ENCODE measurements at regions not wholly inside any gene's neighbourhood (a gene's known extent, or its start where the extent isn't known, plus 50 kb on each side); places are given as distances from the start of the nearest gene placed in this dataset.

DNA sequence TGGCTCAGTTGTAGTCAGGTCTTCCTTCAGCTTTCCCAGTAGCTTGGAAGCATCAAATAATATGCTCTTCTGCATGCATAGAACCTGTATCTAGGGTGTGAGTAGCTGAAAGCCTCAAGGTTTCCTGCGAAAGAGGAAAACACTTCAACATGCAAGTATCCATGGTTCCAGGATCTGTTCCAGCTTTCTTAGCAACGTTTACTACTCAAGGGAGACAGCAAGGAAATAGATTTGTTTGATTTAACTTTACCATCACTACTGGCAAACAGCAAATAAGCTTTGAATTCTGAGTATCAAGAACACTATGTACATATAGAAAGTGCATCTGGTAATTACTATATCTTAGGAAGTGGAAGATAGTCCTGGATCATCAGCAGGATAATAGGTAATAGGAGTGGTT lies 341.0 kb downstream of the PRR16 start:
- H3K4me1 Mint-ChIP-seq, result no peaks in the 10 kb centered on the region
- H2AFZ ChIP-seq (ENCODE audit: insufficient read depth, low read depth, low read length, poor library complexity, severe bottlenecking), result no peak overlapping the region
- intact Hi-C loops (cut with micrococcal nuclease), result no loop called here
- no peaks in the 10 kb centered on the region for H3K9me3 ChIP-seq (ENCODE audit: control extremely low read depth in 1 of 3, control insufficient read depth in 2 of 3, insufficient read depth in 1 of 3, low read length in 2 of 3)
- ChIA-PET POLR2A (no interaction called here), CTCF (no interaction called here)
- no peaks in the 10 kb centered on the region for H3K36me3 ChIP-seq (replicated peaks in 1 of 2; ENCODE audit: control extremely low read depth in 1 of 2, control insufficient read depth in 1 of 2, extremely low read depth in 1 of 2, insufficient read depth in 2 of 2, low read length in 1 of 2)
- no peak overlapping the region for H3K27ac ChIP-seq (ENCODE audit: low read length in 2 of 2)
- H3K4me3 ChIP-seq (ENCODE audit: control extremely low read depth in 1 of 5, extremely low read depth in 1 of 5, insufficient read depth in 1 of 5, low read depth in 2 of 5, low read length in 4 of 5), result no peak overlapping the region
- H3K27me3 Mint-ChIP-seq, result no peaks in the 10 kb centered on the region
- H3K4me3 Mint-ChIP-seq, result no peak overlapping the region
- no peaks in the 10 kb centered on the region for H3K79me2 ChIP-seq (ENCODE audit: control insufficient read depth, insufficient read depth, low read length)
- no peaks in the 10 kb centered on the region for H3K27me3 ChIP-seq (replicated peaks in 1 of 4; ENCODE audit: control extremely low read depth in 1 of 4, control insufficient read depth in 3 of 4, insufficient read depth in 4 of 4, low read length in 3 of 4)
- no peak overlapping the region for H3K9ac ChIP-seq (ENCODE audit: low read length)
- ATAC-seq (ENCODE audit: low read depth), result no peak
- no peak overlapping the region for H3K4me2 ChIP-seq (replicated peaks; ENCODE audit: low read depth, low read length, poor library complexity, severe bottlenecking)
- no peaks in the 10 kb centered on the region for H4K20me1 ChIP-seq (ENCODE audit: control insufficient read depth, insufficient read depth, low read length, poor library complexity, severe bottlenecking)
- no peak overlapping the region for H3K27ac Mint-ChIP-seq
- no CpG with 5 or more reads among the region's 2 CpGs for WGBS (ENCODE audit: insufficient coverage)
- TF ChIP-seq EZH2 (IDR thresholded peaks at IDR 0.05; ENCODE audit: borderline replicate concordance, insufficient read depth, low read depth, low read length, poor library complexity, severe bottlenecking) (no peak), CTCF (IDR thresholded peaks at IDR 0.05) (no peak)
- H3K4me1 ChIP-seq (ENCODE audit: control insufficient read depth in 2 of 2, insufficient read depth in 2 of 2, low read length in 2 of 2), result no peaks in the 10 kb centered on the region
- DNase-seq, result no peak
- no peaks in the 10 kb centered on the region for H3K9me3 Mint-ChIP-seq (ENCODE audit: insufficient read depth)

- H3K27me3 ChIP-seq (replicated peaks in 1 of 4; ENCODE audit: control extremely low read depth in 1 of 4, control insufficient read depth in 3 of 4, insufficient read depth in 4 of 4, low read length in 3 of 4), result no peaks in the 10 kb centered on the region
- no peak overlapping the region for H3K27ac ChIP-seq (ENCODE audit: low read length in 2 of 2)
- ChIA-PET POLR2A (no interaction called here), CTCF (no interaction called here)
- no peak for ATAC-seq (ENCODE audit: low read depth)
- DNase-seq, result no peak
- no peak overlapping the region for H3K4me3 ChIP-seq (ENCODE audit: control extremely low read depth in 1 of 5, extremely low read depth in 1 of 5, insufficient read depth in 1 of 5, low read depth in 2 of 5, low read length in 4 of 5)
- H3K9me3 ChIP-seq (ENCODE audit: control extremely low read depth in 1 of 3, control insufficient read depth in 2 of 3, insufficient read depth in 1 of 3, low read length in 2 of 3), result no peaks in the 10 kb centered on the region
- no peak overlapping the region for H3K4me2 ChIP-seq (replicated peaks; ENCODE audit: low read depth, low read length, poor library complexity, severe bottlenecking)
- Mint-ChIP-seq H3K4me1 (no peaks in the 10 kb centered on the region), H3K4me3 (no peak overlapping the region), H3K27me3 (no peaks in the 10 kb centered on the region), H3K27ac (no peak overlapping the region), H3K9me3 (ENCODE audit: insufficient read depth) (no peaks in the 10 kb centered on the region)
- H2AFZ ChIP-seq (ENCODE audit: insufficient read depth, low read depth, low read length, poor library complexity, severe bottlenecking), result no peak overlapping the region
- H3K9ac ChIP-seq (ENCODE audit: low read length), result no peak overlapping the region
- no peaks in the 10 kb centered on the region for H3K4me1 ChIP-seq (ENCODE audit: control insufficient read depth in 2 of 2, insufficient read depth in 2 of 2, low read length in 2 of 2)
- no CpG with 5 or more reads among the region's 2 CpGs for WGBS (ENCODE audit: insufficient coverage)
- no peaks in the 10 kb centered on the region for H3K79me2 ChIP-seq (ENCODE audit: control insufficient read depth, insufficient read depth, low read length)
- no peaks in the 10 kb centered on the region for H3K36me3 ChIP-seq (replicated peaks in 1 of 2; ENCODE audit: control extremely low read depth in 1 of 2, control insufficient read depth in 1 of 2, extremely low read depth in 1 of 2, insufficient read depth in 2 of 2, low read length in 1 of 2)
- intact Hi-C loops (cut with micrococcal nuclease), result no loop called here
- TF ChIP-seq EZH2 (IDR thresholded peaks at IDR 0.05; ENCODE audit: borderline replicate concordance, insufficient read depth, low read depth, low read length, poor library complexity, severe bottlenecking) (no peak), CTCF (IDR thresholded peaks at IDR 0.05) (no peak)
- H4K20me1 ChIP-seq (ENCODE audit: control insufficient read depth, insufficient read depth, low read length, poor library complexity, severe bottlenecking), result no peaks in the 10 kb centered on the region
Observed at GRCh38 chr5:120806202-120806601, 342.1 kb downstream of the PRR16 start.

All from B cell (primary cell).